ENCODE measurements at regions not wholly inside any gene's neighbourhood (a gene's known extent, or its start where the extent isn't known, plus 50 kb on each side); places are given as distances from the start of the nearest gene placed in this dataset.

DNA sequence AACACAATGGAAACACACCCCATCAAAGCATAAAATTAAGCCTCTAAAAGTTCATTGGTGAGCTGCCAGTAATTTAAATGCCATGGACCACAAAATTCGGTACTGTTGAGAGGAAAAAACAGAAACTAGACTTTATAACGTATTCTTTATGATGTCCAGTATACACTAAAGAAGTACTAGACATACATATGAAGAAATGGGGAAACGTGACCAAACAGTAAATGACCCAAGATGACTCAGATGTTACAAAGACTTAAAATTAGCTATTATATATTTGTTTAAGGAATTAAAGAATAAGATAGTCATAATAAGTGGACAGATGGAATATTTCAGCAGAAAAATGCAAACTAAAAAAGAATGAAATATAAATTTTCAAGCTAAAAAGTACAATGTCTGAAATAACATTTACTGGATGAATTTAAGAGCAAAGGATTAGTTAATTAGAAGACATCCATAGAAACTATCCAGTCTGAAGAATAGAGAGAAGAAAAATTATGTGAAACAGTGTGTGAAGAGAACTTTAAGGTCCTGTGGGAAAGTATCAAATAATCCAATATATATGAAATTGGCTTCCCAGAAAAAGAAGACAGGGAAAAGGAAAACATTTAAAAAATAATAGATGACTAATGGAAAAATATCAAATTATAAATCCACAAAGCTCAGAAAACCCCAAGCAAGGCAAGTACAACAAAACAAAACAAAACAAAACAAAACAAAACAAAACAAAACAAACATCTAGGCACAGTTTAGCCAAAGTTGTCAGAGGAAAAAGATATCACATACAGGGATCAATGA is 69.4 kb downstream of the SAMD9 start:
- peak overlapping the region; percentile 49 for H3K27ac ChIP-seq
- DNase-seq (ENCODE audit: low read depth in 1 of 2, low spot score in 2 of 2), result no peak

DNA sequence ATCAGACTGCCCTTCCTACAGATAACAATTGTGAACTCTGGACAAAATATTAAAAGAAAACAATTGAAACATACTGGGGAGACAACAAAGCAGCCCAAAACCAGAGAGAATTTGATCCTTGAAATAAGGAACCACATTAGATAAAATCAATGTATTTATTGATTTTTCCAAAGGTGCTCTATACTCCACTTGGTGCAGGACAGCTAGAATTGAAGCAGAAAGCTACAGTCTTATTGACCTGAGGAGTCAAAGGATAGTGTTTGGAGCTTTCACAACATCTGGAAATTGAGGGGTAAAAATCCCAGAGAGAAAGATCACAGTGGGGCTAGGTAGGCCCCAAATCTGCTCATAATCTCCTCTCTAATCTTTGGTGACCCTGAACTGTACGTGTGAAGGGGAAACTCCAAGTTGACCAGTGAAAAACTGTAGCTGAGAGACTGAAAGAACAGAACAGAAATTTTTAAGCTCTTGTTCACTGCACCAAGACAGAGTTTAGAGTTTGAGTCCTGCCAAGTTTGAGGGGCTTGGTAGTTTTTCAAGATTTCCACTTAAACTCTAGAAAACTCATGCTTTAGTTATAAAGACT is 70.2 kb downstream of the SAMD9 start:
- peak overlapping the region; percentile 49 for H3K27ac ChIP-seq
- H3K27me3 ChIP-seq (replicated peaks), result no peaks in the 10 kb centered on the region
- H3K36me3 ChIP-seq, result no peaks in the 10 kb centered on the region
- H3K9me3 ChIP-seq (replicated peaks), result no peaks in the 10 kb centered on the region
- peaks cover 59% of the 10 kb centered on the region for H3K4me1 ChIP-seq (replicated peaks)
- no peak overlapping the region for H3K4me3 ChIP-seq
- peak in 1 of 2 experiments; percentile 29 for DNase-seq (ENCODE audit: low read depth in 1 of 2, low spot score in 2 of 2)

More for the DNA sequence above, 69.4 kb downstream of the SAMD9 start:
- Histone ChIP-seq H3K4me1 (replicated peaks) (peaks cover 52% of the 10 kb centered on the region), H3K36me3 (no peaks in the 10 kb centered on the region), H3K27me3 (replicated peaks) (no peaks in the 10 kb centered on the region), H3K9me3 (replicated peaks) (no peaks in the 10 kb centered on the region), H3K4me3 (no peak overlapping the region)

DNA sequence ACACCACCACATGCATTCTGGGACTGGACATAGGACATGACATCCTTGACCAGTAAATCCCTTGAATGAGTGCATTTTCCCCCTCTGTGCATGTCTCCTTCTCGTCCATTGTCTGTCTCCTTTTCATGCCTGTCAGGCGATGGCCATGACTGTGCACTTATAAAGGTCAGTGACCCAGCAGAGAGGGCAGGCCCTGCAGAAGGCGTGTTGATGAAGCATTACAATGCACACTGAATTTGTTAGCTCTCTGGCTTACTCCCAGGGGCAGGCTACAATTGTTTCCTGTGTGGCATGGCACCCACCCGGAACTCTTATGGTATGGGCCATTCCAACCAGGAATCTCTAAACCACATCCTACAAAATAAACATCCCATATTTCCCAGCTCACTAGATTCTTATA is 71.1 kb downstream of the SAMD9 start:
- Histone ChIP-seq H3K9me3 (replicated peaks) (no peaks in the 10 kb centered on the region), H3K27ac (peak overlapping the region; percentile 93), H3K36me3 (no peaks in the 10 kb centered on the region), H3K4me3 (no peak overlapping the region), H3K27me3 (replicated peaks) (no peaks in the 10 kb centered on the region), H3K4me1 (replicated peaks) (peaks cover 61% of the 10 kb centered on the region)
- peak; percentile 80 to 87 for DNase-seq (ENCODE audit: low read depth in 1 of 2, low spot score in 2 of 2)

DNA sequence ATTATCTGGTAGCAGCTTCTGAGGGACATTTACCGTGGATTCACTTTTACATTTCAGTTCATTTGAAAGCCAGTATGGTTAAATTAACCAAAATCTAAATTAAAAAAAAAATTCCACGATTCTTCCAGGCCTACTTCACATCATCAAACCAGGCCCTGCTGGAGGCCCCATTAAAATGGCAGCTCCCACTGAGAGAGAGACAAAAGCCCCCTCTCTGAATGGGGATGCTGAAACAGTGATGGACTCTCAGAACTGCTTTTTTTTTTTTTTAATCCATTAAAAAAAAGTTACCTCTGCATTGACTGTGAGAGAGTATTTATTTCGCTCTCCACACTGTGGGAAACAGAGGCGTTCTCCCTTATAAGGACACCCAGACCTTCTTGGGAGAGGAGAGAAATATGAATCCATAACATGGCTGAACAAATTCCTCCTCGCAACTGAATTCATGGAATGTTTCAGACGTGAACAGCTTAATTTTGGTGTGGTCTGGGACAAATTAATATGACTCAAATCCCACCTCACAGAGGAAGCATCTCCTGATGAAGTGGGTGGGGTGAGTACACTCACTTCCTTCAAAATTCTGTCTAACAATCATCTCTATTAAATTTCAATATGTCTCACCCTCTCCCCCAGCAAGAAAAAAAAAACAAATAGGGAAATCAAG is 73.5 kb downstream of the SAMD9 start:
- peak overlapping the region; percentile 93 for H3K27ac ChIP-seq
- DNase-seq (ENCODE audit: low read depth in 1 of 2, low spot score in 2 of 2), result peak; percentile 44 to 62
- no peak overlapping the region for H3K4me3 ChIP-seq
- no peaks in the 10 kb centered on the region for H3K27me3 ChIP-seq (replicated peaks)
- peaks cover 61% of the 10 kb centered on the region for H3K4me1 ChIP-seq (replicated peaks)
- no peaks in the 10 kb centered on the region for H3K9me3 ChIP-seq (replicated peaks)
- no peaks in the 10 kb centered on the region for H3K36me3 ChIP-seq

DNA sequence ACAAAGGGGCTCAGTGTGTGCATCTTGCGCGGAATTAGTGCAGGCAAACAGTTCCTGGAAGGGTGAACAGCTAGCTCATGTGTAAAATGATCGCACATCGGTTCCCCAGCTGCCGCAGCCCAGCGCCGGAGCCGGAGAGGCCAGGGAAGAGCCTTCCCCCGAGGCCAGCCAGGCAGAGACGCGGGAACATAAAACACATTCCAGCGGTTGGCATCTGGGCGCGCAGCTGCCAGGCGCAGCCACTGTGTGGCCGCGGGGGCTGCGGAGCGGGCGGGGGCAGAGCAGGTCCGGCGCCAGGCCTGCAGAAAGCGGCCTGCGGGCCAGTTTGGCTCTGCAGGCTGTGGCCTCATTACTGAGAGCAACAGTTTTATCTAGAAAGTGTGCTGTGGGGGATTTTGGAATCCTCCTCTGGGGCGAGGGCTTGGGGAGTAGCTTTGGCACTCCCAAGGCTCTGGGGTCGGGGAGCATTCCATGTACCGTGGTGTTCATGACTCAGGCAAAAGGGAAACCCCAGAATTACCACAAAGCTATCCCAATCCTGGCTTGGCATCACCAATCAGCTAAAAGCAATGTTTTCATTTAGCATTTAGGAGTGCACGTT is 74.3 kb downstream of the SAMD9 start:
- peak overlapping the region; percentile 16 for H3K4me3 ChIP-seq
- H3K27me3 ChIP-seq (replicated peaks), result no peaks in the 10 kb centered on the region
- peak overlapping the region; percentile 93 for H3K27ac ChIP-seq
- peaks cover 61% of the 10 kb centered on the region for H3K4me1 ChIP-seq (replicated peaks)
- no peaks in the 10 kb centered on the region for H3K9me3 ChIP-seq (replicated peaks)
- H3K36me3 ChIP-seq, result no peaks in the 10 kb centered on the region
- peak; percentile 81 to 83 for DNase-seq (ENCODE audit: low read depth in 1 of 2, low spot score in 2 of 2)

DNA sequence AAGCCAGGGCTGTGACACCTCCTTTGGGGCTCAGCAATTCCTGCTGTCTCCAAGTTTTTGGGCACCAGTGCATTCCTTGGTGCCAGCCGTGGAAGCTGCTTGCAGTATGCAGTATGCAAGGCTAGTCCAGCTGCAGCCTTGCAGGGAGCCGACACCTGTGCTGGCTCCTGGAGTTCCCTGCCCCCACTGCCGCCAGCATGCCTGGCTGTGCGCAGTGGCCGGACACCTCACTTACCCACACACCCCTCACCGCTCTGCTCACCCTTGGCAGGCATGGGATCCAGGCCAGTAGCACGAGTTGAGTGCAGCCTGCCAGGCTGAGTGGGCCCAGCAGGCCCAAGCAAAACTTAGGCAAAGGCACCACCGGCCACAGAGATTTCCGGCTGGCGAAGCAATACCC is 77.4 kb downstream of the SAMD9 start:
- Histone ChIP-seq H3K36me3 (no peaks in the 10 kb centered on the region), H3K4me1 (replicated peaks) (peaks cover 37% of the 10 kb centered on the region), H3K27me3 (replicated peaks) (no peaks in the 10 kb centered on the region), H3K9me3 (replicated peaks) (no peaks in the 10 kb centered on the region), H3K4me3 (no peak overlapping the region), H3K27ac (no peak overlapping the region)
- DNase-seq (ENCODE audit: low read depth in 1 of 2, low spot score in 2 of 2), result no peak

DNA sequence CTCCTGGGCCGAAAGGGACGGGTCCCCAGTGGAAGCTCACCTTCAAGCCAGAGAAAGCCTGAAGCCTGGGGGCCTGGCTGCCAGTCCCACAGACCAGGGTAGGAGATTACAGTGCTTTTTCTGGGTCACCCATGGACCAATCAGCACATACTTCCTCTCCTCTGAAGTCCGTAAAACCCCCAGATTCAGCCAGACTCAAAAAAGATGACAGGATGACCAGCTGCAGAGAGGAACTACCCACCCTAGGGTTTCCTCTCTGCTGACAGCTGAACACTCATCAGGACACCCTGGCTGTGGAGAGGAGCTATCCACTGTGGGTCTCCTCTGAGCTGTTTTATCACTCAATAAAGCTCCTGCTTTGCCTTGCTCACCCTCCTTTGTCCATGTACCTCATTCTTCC is 78.0 kb downstream of the SAMD9 start:
- peaks cover 32% of the 10 kb centered on the region for H3K4me1 ChIP-seq (replicated peaks)
- no peaks in the 10 kb centered on the region for H3K9me3 ChIP-seq (replicated peaks)
- no peaks in the 10 kb centered on the region for H3K36me3 ChIP-seq
- H3K27ac ChIP-seq, result no peak overlapping the region
- no peak overlapping the region for H3K4me3 ChIP-seq
- no peaks in the 10 kb centered on the region for H3K27me3 ChIP-seq (replicated peaks)
- DNase-seq (ENCODE audit: low read depth in 1 of 2, low spot score in 2 of 2), result no peak

DNA sequence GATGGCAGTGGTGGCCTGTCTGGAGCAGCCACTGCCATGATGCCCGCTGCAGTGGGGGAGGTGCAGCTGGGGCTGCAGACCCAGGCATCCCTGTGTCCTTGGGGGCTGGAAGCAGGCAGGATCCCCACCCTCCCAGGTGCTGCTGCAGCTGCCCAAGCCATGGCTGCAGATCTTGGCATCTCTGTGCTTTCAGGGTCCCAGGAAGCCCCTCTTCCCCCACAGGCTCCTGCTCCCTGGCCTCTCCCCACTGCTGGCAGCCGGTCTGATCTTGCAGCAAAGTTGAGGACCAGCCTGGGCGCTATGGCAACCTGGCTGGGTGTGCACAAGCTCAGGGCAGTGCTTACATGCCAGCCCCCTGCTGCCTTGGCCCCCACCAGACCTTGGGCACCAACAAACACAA is 78.5 kb downstream of the SAMD9 start:
- no peaks in the 10 kb centered on the region for H3K27me3 ChIP-seq (replicated peaks)
- no peak for DNase-seq (ENCODE audit: low read depth in 1 of 2, low spot score in 2 of 2)
- H3K36me3 ChIP-seq, result no peaks in the 10 kb centered on the region
- H3K4me1 ChIP-seq (replicated peaks), result peaks cover 26% of the 10 kb centered on the region
- H3K9me3 ChIP-seq (replicated peaks), result no peaks in the 10 kb centered on the region
- no peak overlapping the region for H3K4me3 ChIP-seq
- no peak overlapping the region for H3K27ac ChIP-seq

DNA sequence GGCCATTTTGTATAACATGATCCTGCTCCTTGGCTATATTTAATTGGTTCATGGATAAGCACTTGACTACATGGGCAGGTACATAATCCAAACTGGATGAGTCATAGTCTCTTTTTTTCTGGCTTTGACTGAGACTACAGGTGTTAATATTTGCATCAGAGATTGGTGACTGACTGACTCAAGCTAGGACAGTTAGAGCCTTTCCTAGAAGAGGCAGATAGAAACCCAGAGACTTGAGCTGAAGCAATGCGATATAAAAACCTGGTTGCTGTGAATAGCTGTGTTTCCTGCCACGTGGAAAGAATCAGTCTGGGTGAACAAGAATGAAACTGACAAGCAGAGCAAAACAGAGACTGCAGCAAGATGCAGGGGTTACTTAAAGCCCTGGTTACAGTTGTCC is 81.0 kb downstream of the SAMD9 start:
- Histone ChIP-seq H3K27me3 (replicated peaks) (no peaks in the 10 kb centered on the region), H3K27ac (no peak overlapping the region), H3K36me3 (no peaks in the 10 kb centered on the region), H3K9me3 (replicated peaks) (peaks cover under 1% of the 10 kb centered on the region), H3K4me3 (no peak overlapping the region), H3K4me1 (replicated peaks) (peaks cover 8% of the 10 kb centered on the region; the same call in 1 of the 2 replicates)
- no peak for DNase-seq (ENCODE audit: low read depth in 1 of 2, low spot score in 2 of 2)

DNA sequence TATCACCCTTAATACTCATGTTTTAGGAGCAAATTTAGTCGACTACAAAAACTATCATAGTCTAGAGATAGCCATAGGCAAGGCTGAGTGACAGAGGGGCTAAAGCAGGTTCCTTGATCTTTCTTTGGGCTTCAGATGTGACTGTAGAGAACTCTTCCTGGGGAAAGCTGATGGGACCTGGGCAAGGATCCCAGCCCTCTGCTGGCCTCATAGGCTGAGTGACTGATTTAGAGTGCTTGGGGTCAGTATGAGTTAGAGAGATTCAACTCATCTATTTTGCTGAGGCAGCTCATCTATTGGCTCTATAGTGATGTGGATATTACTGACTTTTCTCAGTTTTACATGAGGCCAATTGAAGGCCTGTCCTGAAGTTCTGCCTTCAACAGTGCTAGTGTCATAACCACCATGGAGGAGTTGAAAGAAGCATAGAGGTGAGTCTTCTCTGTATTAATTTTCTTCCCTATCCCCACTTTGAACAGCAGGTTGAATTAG is 81.6 kb downstream of the SAMD9 start:
- DNase-seq (ENCODE audit: low read depth in 1 of 2, low spot score in 2 of 2), result no peak
- H3K27ac ChIP-seq, result no peak overlapping the region
- peaks cover 8% of the 10 kb centered on the region; the same call in 1 of the 2 replicates for H3K4me1 ChIP-seq (replicated peaks)
- no peaks in the 10 kb centered on the region for H3K36me3 ChIP-seq
- peaks cover 5% of the 10 kb centered on the region for H3K9me3 ChIP-seq (replicated peaks)
- no peak overlapping the region for H3K4me3 ChIP-seq
- no peaks in the 10 kb centered on the region for H3K27me3 ChIP-seq (replicated peaks)

DNA sequence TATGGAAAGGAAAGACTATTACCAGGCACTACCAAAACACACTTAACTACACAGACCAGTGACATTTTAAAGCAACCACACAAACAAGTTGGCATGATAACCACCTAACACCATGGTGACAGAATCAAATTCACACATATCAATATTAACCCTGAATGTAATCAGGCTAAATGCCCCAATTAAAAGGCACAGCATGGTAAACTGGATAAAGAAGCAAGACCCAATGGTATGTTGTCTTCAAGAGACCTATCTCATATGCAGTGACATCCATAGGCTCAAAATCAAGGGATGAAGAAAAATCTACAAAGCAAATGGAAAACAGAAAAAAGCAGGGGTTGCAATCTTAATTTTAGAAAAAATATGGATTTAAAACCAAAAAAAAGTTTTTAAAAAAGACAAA is 86.0 kb downstream of the SAMD9 start:
- Histone ChIP-seq H3K27me3 (replicated peaks) (no peaks in the 10 kb centered on the region), H3K36me3 (no peaks in the 10 kb centered on the region), H3K4me3 (no peak overlapping the region), H3K4me1 (replicated peaks) (no peaks in the 10 kb centered on the region), H3K9me3 (replicated peaks) (peaks cover 5% of the 10 kb centered on the region), H3K27ac (no peak overlapping the region)
- DNase-seq (ENCODE audit: low read depth in 1 of 2, low spot score in 2 of 2), result no peak

DNA sequence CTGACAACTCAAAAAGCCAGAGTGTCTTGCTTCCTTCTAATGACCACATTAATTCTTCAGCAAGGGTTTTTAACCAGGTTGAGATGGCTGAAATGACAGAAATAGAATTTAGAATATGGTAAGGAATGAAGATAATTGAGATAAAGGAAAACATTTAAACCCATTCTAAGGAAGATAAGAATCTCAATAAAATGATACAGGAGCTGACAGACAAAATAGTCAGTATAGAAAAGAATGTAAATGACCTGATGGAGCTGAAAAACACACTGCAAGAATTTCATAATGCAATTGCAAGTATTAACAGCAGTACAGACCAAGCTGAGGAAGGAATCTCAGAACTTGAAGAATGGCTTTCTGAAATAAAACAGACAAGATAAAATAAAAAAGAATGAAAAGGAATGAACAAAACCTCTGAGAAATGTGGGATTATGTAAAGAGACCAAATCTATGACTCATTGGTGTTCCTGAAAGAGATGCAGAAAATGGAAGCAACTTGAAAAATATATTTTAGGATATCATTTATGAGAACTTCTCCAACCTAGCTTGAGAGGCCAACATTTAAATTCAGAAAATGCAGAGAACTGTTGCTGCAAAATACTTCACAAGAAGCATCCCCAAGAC is 87.1 kb downstream of the SAMD9 start:
- Histone ChIP-seq H3K27me3 (replicated peaks) (no peaks in the 10 kb centered on the region), H3K9me3 (replicated peaks) (peaks cover 5% of the 10 kb centered on the region), H3K36me3 (no peaks in the 10 kb centered on the region), H3K4me3 (no peak overlapping the region), H3K27ac (no peak overlapping the region), H3K4me1 (replicated peaks) (no peaks in the 10 kb centered on the region)
- DNase-seq (ENCODE audit: low read depth in 1 of 2, low spot score in 2 of 2), result no peak

DNA sequence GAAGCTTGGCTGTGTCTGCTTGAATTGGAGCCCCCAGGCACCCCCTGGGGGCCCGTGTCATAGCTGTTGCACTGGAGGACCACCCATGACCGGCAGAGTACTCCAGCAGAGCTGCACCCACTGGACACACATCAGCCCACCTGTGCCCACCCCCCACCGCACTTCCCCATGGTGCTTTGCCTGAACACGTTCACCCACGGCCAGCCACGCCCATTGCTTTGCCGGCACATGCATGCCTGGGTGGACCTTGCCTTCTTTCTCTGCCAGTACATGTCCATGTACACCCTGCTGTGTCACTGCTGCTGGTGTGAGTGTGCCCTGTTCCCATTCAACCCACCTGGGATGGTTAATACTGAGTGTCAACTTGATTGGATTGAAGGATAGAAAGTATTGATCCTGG is 88.7 kb downstream of the SAMD9 start:
- H3K36me3 ChIP-seq, result no peaks in the 10 kb centered on the region
- no peak for DNase-seq (ENCODE audit: low read depth in 1 of 2, low spot score in 2 of 2)
- H3K27me3 ChIP-seq (replicated peaks), result no peaks in the 10 kb centered on the region
- no peak overlapping the region for H3K27ac ChIP-seq
- peaks cover 5% of the 10 kb centered on the region for H3K9me3 ChIP-seq (replicated peaks)
- no peak overlapping the region for H3K4me3 ChIP-seq
- H3K4me1 ChIP-seq (replicated peaks), result no peaks in the 10 kb centered on the region

Data from SJSA1 (cell line).